OCI-LY3 (cell line): ENCODE measurements at regions not wholly inside any gene's neighbourhood (a gene's known extent, or its start where the extent isn't known, plus 50 kb on each side); places are given as distances from the start of the nearest gene placed in this dataset.

Experiments
- CTCF ChIP-seq: fragments of 200-600, 300-600 bp; sonication (generic); IDR thresholded peaks from 2 replicates; pipeline ENCODE4 v1.5.1; 2014; ENCODE audit warnings: antibody characterized with exemption, low read length, low read depth
- EZH2phosphoT487 ChIP-seq: fragments of 200-600 bp; shearing (Covaris generic); IDR thresholded peaks from 2 replicates; pipeline ENCODE4 v1.6.1; 2018; ENCODE audit warnings: antibody characterized with exemption, mixed run types, low read depth

- no peak for TF ChIP-seq CTCF
- no peak for TF ChIP-seq EZH2phosphoT487
Measured at GRCh38 chr13:83618966-83619365, 263.3 kb downstream of the SLITRK1 start.
